ENCODE measurements at regions not wholly inside any gene's neighbourhood (a gene's known extent, or its start where the extent isn't known, plus 50 kb on each side); places are given as distances from the start of the nearest gene placed in this dataset.
"Not testable (repeated sequence)": the region's sequence is repeated elsewhere in the genome, so short reads cannot be mapped to it uniquely, and the experiment has no call there.

DNA sequence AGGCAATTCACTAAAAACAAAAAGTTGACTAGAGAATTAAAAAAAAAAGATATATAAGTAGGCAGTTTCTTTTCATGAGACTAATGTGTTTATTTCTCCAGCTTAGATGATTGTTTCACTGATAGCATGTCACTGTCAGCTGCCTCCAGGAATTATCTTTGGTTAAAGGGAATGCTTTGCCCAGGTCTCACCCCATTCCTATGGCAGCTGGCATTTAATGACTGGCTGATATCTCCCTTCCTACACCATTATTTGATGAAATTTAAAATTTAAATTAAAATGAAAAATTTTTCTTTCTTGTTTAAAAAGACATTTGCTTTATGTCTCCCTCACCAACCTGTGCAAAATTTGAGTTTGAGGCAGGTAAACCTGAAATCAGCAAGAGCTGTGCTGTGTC is 214.5 kb upstream of the PRSS1 start:
- no peak for DNase-seq (ENCODE audit: low read depth, low spot score)

GRCh38 chr7:142533920-142534319 is 215.4 kb upstream of the PRSS1 start:
- DNase-seq (ENCODE audit: low read depth, low spot score): no peak

DNA sequence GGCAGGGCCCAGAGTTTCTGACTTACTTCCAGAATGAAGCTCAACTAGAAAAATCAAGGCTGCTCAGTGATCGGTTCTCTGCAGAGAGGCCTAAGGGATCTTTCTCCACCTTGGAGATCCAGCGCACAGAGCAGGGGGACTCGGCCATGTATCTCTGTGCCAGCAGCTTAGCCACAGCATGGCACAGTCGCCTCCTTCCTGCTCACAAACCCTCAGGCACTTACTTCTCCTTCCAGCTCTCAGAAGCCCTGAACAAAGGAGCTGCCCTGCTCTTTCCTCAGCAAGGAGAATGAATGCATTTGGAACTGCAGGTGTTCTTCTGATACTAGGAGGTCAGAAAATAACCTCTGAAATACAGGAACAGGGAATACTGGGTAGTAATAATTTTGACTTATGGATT is 219.7 kb upstream of the PRSS1 start:
- no peak for DNase-seq (ENCODE audit: low read depth, low spot score)

DNA sequence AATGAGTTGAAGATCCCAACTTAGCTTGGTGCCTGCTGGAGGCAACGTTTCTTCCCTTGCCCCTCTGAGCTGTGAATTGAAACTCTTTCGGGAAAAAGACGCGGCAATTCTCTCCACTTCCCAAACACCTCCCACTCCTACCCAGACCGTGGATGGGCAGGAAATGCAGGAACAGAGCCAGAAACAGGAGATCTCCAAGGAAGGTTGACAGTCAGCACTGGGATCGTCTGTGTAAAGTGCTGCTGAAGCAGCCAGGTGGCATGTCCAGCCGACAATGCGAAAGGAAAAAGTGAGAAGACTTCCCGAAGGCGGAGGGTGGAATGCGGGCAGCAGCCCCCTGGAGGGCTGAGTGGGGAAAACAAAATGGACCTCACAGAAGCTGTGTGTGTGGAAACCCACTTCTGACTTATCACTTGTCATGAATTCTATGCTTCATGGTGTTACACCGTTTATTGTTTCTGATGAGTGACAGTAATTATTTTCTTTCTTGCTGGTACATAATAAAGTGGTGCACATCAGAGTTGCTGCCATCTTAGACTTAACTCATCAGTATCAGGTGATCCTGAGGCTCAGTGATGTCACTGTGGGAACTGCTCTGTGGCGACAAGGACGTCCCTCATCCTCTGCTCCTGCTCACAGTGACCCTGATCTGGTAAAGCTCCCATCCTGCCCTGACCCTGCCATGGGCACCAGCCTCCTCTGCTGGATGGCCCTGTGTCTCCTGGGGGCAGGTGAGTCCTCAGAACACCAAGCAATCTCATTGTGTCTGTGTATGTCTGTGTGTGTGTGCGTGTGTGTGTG is 220.5 kb upstream of the PRSS1 start:
- no peak for DNase-seq (ENCODE audit: low read depth, low spot score)

DNA sequence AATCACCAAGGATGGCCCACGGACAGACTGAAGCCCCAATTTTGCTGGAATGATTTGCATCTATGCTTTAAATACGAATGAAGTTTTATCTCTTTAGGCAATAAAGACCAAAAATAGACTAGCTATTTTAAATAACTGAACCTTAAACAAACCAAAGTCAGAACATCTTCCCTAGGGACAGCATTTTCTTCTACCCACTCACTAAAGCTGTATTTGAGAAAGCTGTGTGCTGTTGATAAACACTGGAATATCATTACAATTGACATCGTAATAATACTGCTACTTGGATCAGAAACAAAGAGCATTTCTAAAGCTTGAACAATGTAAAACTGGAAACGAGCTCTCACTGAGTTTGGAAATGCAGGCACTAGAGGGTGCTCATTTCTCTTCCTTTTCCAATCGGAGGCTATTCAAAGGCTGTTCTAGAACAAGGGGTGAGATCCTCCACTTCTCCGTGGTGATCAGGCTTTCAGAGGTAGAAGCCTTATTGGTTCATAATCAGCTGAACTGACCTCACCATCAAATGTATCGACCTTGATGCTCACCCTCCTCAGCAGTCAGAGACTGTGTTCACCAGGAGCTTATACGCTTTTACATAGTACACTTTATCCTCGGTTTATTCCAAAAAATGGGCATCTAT is 225.3 kb upstream of the PRSS1 start:
- DNase-seq (ENCODE audit: low read depth, low spot score): no peak

GRCh38 chr7:142522735-142523134 is 226.5 kb upstream of the PRSS1 start:
- no peak for DNase-seq (ENCODE audit: low read depth, low spot score)

DNA sequence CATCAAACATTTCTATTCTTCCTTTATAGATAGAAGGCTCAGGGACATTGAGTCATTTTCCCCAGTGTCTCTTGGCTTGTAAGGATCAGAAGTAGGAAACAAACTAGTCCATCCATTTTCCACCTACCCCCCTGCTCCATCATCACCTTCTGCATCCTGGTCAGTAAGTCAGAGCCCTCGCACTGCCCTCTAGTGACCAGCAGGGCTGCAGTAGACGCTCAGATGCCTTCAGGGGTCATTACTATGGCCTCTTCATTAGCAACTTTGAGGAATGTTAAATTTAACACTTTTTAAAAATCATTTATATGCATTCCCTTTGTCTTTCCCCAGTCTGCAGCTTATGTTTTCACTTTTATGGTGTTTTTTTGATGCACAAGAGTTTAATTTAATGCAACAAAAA is 228.4 kb upstream of the PRSS1 start:
- DNase-seq (ENCODE audit: low read depth, low spot score): not testable (repeated sequence)

GRCh38 chr7:142520455-142520854 is 228.8 kb upstream of the PRSS1 start:
- not testable (repeated sequence) for DNase-seq (ENCODE audit: low read depth, low spot score)

GRCh38 chr7:142519079-142520078 is 229.9 kb upstream of the PRSS1 start:
- DNase-seq (ENCODE audit: low read depth, low spot score): no peak

DNA sequence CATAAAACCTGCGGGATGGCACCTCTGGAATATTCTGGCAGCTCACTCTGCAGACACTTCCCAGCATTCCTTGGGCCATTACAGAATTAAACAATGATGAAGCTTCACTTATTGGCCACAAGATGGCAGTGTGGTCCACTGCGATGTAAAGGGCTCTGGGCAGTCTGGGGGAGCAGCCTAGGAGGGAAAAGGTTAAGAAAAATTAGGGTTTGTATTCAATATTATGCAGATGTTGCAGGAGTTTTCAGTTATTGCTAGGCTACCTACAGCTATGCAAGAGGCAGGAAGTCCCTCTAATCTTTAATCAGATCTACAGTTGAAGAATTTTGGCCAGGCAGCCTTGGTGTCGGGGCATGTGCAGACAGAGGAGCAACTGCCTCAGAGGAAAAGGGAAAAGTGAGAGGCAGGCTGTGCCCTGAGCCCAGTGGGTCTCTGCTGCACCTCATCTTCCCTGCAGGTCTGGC is 233.2 kb upstream of the PRSS1 start:
- peak; percentile 33 for DNase-seq (ENCODE audit: low read depth, low spot score)

DNA sequence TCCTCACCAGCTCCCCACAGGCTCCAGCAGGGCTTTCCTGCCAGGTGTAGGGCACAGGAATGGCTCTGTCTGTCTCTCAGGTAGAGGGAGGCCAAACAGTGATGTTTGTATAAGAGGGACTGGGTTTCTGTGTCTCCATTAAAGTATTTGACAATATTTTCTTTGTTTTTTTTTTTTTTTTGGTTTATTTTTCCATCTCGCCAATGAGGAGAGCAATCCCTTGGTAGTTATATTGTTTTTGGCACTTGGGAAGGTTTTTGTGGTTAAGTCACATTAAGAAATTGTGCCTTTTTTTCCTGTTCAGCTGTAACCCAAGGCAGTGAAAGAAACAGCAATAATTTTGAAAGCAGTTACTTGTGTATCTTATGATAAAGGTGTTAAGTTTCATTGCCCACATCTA is 234.6 kb upstream of the PRSS1 start:
- DNase-seq (ENCODE audit: low read depth, low spot score): not testable (repeated sequence)

DNA sequence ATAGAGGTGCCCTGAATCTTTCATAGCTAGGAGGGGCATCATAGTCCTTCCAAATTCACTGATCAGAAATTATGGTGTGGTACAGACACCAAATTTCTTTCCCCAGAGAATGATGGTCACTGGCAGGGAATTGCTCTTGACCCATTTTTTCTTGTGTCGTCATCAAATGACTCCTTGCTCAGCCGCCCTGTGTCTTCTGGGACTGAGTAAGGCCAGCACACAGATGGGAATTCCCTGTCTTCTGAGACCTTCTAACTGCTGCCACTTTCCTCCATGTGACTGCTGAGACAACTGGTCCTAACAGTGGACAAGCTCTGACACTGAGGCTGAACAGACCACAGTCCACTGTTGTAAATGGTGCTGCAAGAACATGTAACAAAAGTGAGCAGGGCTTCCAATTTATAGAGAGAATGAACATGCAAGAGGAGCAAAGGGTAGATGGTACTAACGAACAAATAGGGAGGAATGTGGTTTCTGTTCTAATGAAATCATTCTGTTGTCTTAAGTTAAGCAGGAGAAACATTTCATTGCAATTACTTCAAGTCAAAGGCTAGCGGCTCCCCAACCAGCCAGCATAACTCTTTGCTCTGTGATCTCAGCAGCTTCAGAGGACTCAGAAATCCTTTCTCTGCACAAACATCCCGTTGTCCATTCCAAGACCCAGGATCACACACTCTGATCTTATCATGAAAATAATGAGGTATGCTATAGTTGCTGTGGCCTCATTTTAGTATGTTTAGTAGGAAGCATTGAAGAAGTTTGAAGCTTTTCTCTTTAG is 235.9 kb upstream of the PRSS1 start:
- DNase-seq (ENCODE audit: low read depth, low spot score): no peak

GRCh38 chr7:142511801-142512200 is 237.5 kb upstream of the PRSS1 start:
- no peak for DNase-seq (ENCODE audit: low read depth, low spot score)

- no peak for DNase-seq (ENCODE audit: low read depth, low spot score)
These were observed 237.9 kb upstream of the PRSS1 start for GRCh38 chr7:142511374-142511773.

- not testable (repeated sequence) for DNase-seq (ENCODE audit: low read depth, low spot score)
These were observed 240.0 kb upstream of the PRSS1 start for GRCh38 chr7:142509235-142509634.

DNA sequence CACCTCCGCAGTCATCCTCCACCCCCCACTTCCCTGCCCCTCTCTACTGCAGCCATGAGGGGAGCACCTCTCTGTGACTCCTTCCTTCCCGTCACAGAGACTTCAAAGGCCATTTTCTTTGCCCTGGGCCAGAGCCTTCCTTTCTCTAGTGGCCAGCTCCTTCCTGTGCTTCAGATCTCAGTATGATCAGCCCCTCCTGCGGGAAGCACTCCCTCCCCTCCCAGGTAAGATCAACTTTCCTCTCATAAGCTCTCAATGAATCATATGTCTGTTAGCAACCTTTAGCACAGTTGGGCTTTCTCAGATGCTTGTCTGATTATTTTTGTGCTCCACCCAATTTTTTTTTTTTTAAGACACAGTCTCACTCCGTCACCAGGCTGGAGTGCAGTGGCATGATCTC is 241.0 kb upstream of the PRSS1 start:
- no peak for DNase-seq (ENCODE audit: low read depth, low spot score)

DNA sequence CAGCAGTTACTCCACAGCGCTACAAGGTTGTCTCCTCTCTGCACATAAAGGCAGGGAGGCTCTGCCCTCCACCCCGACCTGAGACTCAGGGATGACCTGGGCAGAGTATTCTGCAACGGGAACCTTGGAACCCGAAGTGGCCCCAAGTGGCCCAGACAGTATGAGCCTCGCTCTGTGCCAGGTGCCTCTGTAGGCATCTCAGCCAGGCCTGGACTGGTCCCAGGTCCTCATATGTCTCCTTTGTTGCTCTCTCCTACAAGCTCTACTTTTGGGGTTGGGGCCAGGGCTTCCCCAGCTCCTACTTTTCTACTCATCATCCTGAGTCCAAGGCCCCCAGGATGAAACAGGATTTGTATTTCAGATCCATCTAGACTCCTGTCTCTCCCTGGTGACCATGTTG is 241.5 kb upstream of the PRSS1 start:
- DNase-seq (ENCODE audit: low read depth, low spot score): no peak

DNA sequence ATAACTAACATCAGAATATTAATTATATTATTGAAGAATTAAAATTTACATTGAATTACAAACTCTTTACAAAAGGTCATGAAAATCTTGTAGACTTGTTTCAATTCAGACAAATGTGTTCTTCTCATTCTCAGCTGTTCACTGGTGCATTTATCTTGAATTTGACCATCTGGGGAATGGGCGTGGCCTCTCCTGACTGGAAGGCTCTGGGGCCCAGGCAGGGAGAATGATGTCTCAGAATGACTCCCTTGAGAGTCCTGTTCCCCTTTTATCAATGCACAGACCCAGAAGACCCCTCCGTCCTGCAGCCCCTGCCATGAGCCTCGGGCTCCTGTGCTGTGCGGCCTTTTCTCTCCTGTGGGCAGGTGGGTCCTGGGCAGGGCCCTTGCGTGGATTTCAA is 242.2 kb upstream of the PRSS1 start:
- DNase-seq (ENCODE audit: low read depth, low spot score): not testable (repeated sequence)

- DNase-seq (ENCODE audit: low read depth, low spot score): no peak
These were observed 242.7 kb upstream of the PRSS1 start for GRCh38 chr7:142506601-142507000.

DNA sequence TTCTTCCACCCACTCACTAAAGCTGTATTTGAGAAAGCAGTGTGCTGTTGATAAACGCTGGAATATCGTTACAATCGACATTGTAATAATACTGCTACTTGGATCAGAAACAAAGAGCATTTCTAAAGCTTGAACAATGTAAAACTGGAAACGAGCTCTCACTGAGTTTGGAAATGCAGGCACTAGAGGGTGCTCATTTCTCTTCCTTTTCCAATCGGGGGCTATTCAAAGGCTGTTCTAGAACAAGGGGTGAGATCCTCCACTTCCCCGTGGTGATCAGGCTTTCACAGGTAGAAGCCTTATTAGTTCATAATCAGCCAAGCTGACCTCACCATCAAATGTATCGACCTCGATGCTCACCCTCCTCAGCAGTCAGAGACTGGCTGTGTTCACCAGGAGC is 245.3 kb upstream of the PRSS1 start:
- not testable (repeated sequence) for DNase-seq (ENCODE audit: low read depth, low spot score)

- DNase-seq (ENCODE audit: low read depth, low spot score): no peak
These were observed 245.2 kb upstream of the PRSS58 start for GRCh38 chr7:142503036-142503435.
